MM.1S (cell line): ENCODE measurements at regions not wholly inside any gene's neighbourhood (a gene's known extent, or its start where the extent isn't known, plus 50 kb on each side); places are given as distances from the start of the nearest gene placed in this dataset.

ENCODE experiments used
- DNase-seq: peaks from one replicate; pipeline ENCODE4 v3.0.0-alpha.2; 2015
- H2AFZ ChIP-seq: fragments of 300-600 bp; sonication (generic); 2 replicates; pipeline ENCODE4 v1.6.0; 2016; ENCODE audit warnings: antibody characterized with exemption, low read length
- H3F3A ChIP-seq: fragments of 300-600 bp; sonication (generic); 2 replicates; pipeline ENCODE4 v1.6.1; 2016; ENCODE audit warnings: mild to moderate bottlenecking, antibody characterized with exemption, low read length, moderate library complexity, mixed read lengths; ENCODE audit not compliant: insufficient read depth
- H3K27ac ChIP-seq: fragments of 300-600 bp; sonication (generic); 2 replicates; pipeline ENCODE4 v1.5.1; 2016; ENCODE audit warnings: mild to moderate bottlenecking, low read length
- H3K27me3 ChIP-seq: fragments of 300-600 bp; sonication (generic); replicated peaks from 2 replicates; pipeline ENCODE4 v1.6.0; 2016; ENCODE audit warnings: low read length; ENCODE audit not compliant: insufficient read depth
- H3K36me3 ChIP-seq: fragments of 300-600 bp; sonication (generic); replicated peaks from 2 replicates; pipeline ENCODE4 v1.6.1; 2016; ENCODE audit warnings: mild to moderate bottlenecking, low read length, mixed read lengths; ENCODE audit not compliant: insufficient read depth
- H3K4me1 ChIP-seq: fragments of 300-600 bp; sonication (generic); 2 replicates; pipeline ENCODE4 v1.6.1; 2016; ENCODE audit warnings: low read length, mixed read lengths
- H3K4me2 ChIP-seq: fragments of 300-600 bp; sonication (generic); 2 replicates; pipeline ENCODE4 v1.6.0; 2016; ENCODE audit warnings: low read depth, low read length
- H3K4me3 ChIP-seq: fragments of 300-600 bp; sonication (generic); 2 replicates; pipeline ENCODE4 v1.5.1; 2016; ENCODE audit warnings: low read length, mixed read lengths
- H3K79me2 ChIP-seq: fragments of 300-600 bp; sonication (generic); 2 replicates; pipeline ENCODE4 v1.6.1; 2016; ENCODE audit warnings: mixed run types, low read length, mixed read lengths
- H3K9ac ChIP-seq: fragments of 300-600 bp; sonication (generic); 2 replicates; pipeline ENCODE4 v1.6.1; 2016; ENCODE audit warnings: low read length, mixed read lengths
- H3K9me2 ChIP-seq: fragments of 300-600 bp; sonication (generic); replicated peaks from 2 replicates; pipeline ENCODE4 v1.6.1; 2016; ENCODE audit warnings: mild to moderate bottlenecking, low read length, mixed read lengths; ENCODE audit not compliant: insufficient read depth
- H3K9me3 ChIP-seq: fragments of 300-600 bp; sonication (generic); replicated peaks from 2 replicates; pipeline ENCODE4 v1.6.1; 2016; ENCODE audit warnings: mild to moderate bottlenecking, low read length, mixed read lengths; ENCODE audit not compliant: insufficient read depth
- H4K20me1 ChIP-seq: fragments of 300-600 bp; sonication (generic); 2 replicates; pipeline ENCODE4 v1.6.1; 2016; ENCODE audit warnings: mild to moderate bottlenecking, low read length, moderate library complexity, mixed read lengths; ENCODE audit not compliant: insufficient read depth
- EZH2 ChIP-seq: fragments of 300-600 bp; sonication (generic); optimal IDR thresholded peaks from 2 replicates; pipeline ENCODE3; 2017; ENCODE audit warnings: low read depth, mild to moderate bottlenecking, antibody characterized with exemption, low read length, mixed read lengths
- EZH2phosphoT487 ChIP-seq: fragments of 300-600 bp; sonication (generic); IDR thresholded peaks from 2 replicates; pipeline ENCODE4 v1.6.1; 2018; ENCODE audit warnings: antibody characterized with exemption, low read length
- TF ChIP-seq, protein P1 (sequence below): fragments of 300-600 bp; sonication (generic); IDR thresholded peaks from 2 replicates; pipeline ENCODE4 v1.5.1; 2016; ENCODE audit warnings: antibody characterized with exemption, low read length, mixed read lengths

GRCh38 chr5:27477550-27477949 is 439.2 kb upstream of the CDH9 start:
- no peaks in the 10 kb centered on the region for H3K9me2 ChIP-seq
- H3F3A ChIP-seq: no peaks in the 10 kb centered on the region
- no peak overlapping the region for H3K4me3 ChIP-seq
- no peak overlapping the region for H3K4me2 ChIP-seq
- no peaks in the 10 kb centered on the region for H3K9me3 ChIP-seq
- TF ChIP-seq EZH2 (no peak), EZH2phosphoT487 (no peak)
- TF ChIP-seq, protein P1, sequence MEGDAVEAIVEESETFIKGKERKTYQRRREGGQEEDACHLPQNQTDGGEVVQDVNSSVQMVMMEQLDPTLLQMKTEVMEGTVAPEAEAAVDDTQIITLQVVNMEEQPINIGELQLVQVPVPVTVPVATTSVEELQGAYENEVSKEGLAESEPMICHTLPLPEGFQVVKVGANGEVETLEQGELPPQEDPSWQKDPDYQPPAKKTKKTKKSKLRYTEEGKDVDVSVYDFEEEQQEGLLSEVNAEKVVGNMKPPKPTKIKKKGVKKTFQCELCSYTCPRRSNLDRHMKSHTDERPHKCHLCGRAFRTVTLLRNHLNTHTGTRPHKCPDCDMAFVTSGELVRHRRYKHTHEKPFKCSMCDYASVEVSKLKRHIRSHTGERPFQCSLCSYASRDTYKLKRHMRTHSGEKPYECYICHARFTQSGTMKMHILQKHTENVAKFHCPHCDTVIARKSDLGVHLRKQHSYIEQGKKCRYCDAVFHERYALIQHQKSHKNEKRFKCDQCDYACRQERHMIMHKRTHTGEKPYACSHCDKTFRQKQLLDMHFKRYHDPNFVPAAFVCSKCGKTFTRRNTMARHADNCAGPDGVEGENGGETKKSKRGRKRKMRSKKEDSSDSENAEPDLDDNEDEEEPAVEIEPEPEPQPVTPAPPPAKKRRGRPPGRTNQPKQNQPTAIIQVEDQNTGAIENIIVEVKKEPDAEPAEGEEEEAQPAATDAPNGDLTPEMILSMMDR: no peak
- H4K20me1 ChIP-seq: no peaks in the 10 kb centered on the region
- H3K27ac ChIP-seq: no peak overlapping the region
- no peaks in the 10 kb centered on the region for H3K36me3 ChIP-seq
- DNase-seq: no peak
- H3K79me2 ChIP-seq: no peaks in the 10 kb centered on the region
- no peak overlapping the region for H2AFZ ChIP-seq
- H3K9ac ChIP-seq: no peak overlapping the region
- H3K27me3 ChIP-seq: no peaks in the 10 kb centered on the region
- no peaks in the 10 kb centered on the region for H3K4me1 ChIP-seq

GRCh38 chr5:27476356-27476988 is 438.1 kb upstream of the CDH9 start:
- no peaks in the 10 kb centered on the region for H3K4me1 ChIP-seq
- H4K20me1 ChIP-seq: no peaks in the 10 kb centered on the region
- H3K36me3 ChIP-seq: no peaks in the 10 kb centered on the region
- no peaks in the 10 kb centered on the region for H3K27me3 ChIP-seq
- H3K79me2 ChIP-seq: no peaks in the 10 kb centered on the region
- H3K4me3 ChIP-seq: no peak overlapping the region
- H3K27ac ChIP-seq: no peak overlapping the region
- DNase-seq: no peak
- TF ChIP-seq EZH2 (no peak), EZH2phosphoT487 (no peak)
- TF ChIP-seq, protein P1: no peak
- no peaks in the 10 kb centered on the region for H3F3A ChIP-seq
- H2AFZ ChIP-seq: no peak overlapping the region
- no peaks in the 10 kb centered on the region for H3K9me2 ChIP-seq
- no peak overlapping the region for H3K9ac ChIP-seq
- H3K9me3 ChIP-seq: no peaks in the 10 kb centered on the region
- H3K4me2 ChIP-seq: no peak overlapping the region

DNA sequence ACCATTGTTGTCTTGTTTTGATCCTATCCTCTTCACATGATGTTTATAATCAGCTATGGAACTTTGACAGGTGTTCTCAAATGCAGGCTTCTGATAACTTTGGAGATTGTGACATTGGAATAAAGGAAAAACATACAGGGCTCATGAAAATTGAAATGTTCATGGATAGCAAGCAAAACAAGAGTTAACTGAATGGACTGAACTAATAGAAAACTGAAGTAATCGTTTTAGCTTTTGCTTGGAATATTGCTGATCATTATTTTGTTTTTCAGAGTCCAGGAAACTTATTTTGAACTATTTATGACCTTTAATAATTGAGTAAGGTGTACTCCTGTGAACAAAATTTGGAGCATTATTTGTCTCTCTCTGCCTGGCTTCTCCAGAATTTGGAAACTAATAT is 436.7 kb upstream of the CDH9 start:
- no peak for TF ChIP-seq EZH2phosphoT487
- TF ChIP-seq, protein P1: no peak
- H3K4me3 ChIP-seq: no peak overlapping the region
- H2AFZ ChIP-seq: no peak overlapping the region
- no peaks in the 10 kb centered on the region for H3K36me3 ChIP-seq
- H3K4me2 ChIP-seq: no peak overlapping the region
- H3K9me2 ChIP-seq: no peaks in the 10 kb centered on the region
- no peak for DNase-seq
- H3F3A ChIP-seq: no peaks in the 10 kb centered on the region
- no peak overlapping the region for H3K27ac ChIP-seq
- H3K4me1 ChIP-seq: no peaks in the 10 kb centered on the region
- no peak overlapping the region for H3K9ac ChIP-seq
- H3K79me2 ChIP-seq: no peaks in the 10 kb centered on the region
- no peaks in the 10 kb centered on the region for H4K20me1 ChIP-seq
- no peaks in the 10 kb centered on the region for H3K9me3 ChIP-seq
- H3K27me3 ChIP-seq: no peaks in the 10 kb centered on the region
